Right lobe of liver (tissue), 4 donors: ENCODE measurements at regions not wholly inside any gene's neighbourhood (a gene's known extent, or its start where the extent isn't known, plus 50 kb on each side); places are given as distances from the start of the nearest gene placed in this dataset.

ENCODE experiments used
- CTCF ChIP-seq, 4 donors: fragments of 200-600 bp in 3 of 4; fragments of 450-650 bp in 1 of 4; IDR thresholded peaks; one replicate each; pipeline versions ENCODE4 v1.5.1 to v1.8.0; 2016 to 2022; ENCODE audit warnings: antibody characterized with exemption in 4 of 4, mild to moderate bottlenecking in 2 of 4
- POLR2A ChIP-seq: fragments of 450-650 bp; IDR thresholded peaks from one replicate; pipeline ENCODE4 v1.6.1; 2017; ENCODE audit warnings: antibody characterized with exemption, mild to moderate bottlenecking
- donor health status: DM: no; HTN: no; CAD: no.
- donor health status: DM: no; HTN: no; CAD: no.
- donor health status: DM: no; HTN: yes; CAD: no.

GRCh38 chr18:27649621-27650020, 464.5 kb upstream of the CHST9 start:
- TF ChIP-seq CTCF (IDR thresholded peaks at IDR 0.05) (no peak), POLR2A (no peak)
